HepG2 (cell line): ENCODE measurements at regions not wholly inside any gene's neighbourhood (a gene's known extent, or its start where the extent isn't known, plus 50 kb on each side); places are given as distances from the start of the nearest gene placed in this dataset.

Source experiments
- BCLAF1 ChIP-seq: fragments of 450-650 bp; IDR thresholded peaks from 2 replicates; pipeline ENCODE4 v1.6.1; 2017; ENCODE audit warnings: mild to moderate bottlenecking
- CENPX ChIP-seq: sonication (generic); formaldehyde crosslinking; IDR thresholded peaks from 2 replicates; pipeline ENCODE4 v1.9.0; 2021; ENCODE audit warnings: mild to moderate bottlenecking, missing genetic modification reagents, moderate library complexity
- CHCHD3 ChIP-seq: sonication (generic); formaldehyde crosslinking; IDR thresholded peaks from 2 replicates; pipeline ENCODE4 v1.8.0; 2022; ENCODE audit warnings: mild to moderate bottlenecking, missing genetic modification reagents, moderate library complexity
- ESRRA ChIP-seq: sonication (generic); formaldehyde crosslinking; IDR thresholded peaks from 2 replicates; pipeline ENCODE4 v1.5.1; 2020; ENCODE audit warnings: mild to moderate bottlenecking, low read depth, missing genetic modification reagents
- GPBP1L1 ChIP-seq: sonication (generic); formaldehyde crosslinking; IDR thresholded peaks from 2 replicates; pipeline ENCODE4 v1.5.0; 2020; ENCODE audit warnings: mild to moderate bottlenecking, missing genetic modification reagents
- HOXA9 ChIP-seq: sonication (generic); formaldehyde crosslinking; IDR thresholded peaks from 2 replicates; pipeline ENCODE4 v1.8.1; 2022; ENCODE audit warnings: missing genetic modification reagents, mild to moderate bottlenecking, moderate library complexity, borderline replicate concordance
- KDM6A ChIP-seq: IDR thresholded peaks from 2 replicates; pipeline ENCODE4 v1.6.1; 2016; ENCODE audit warnings: low read depth
- MIXL1 ChIP-seq: IDR thresholded peaks from 2 replicates; pipeline ENCODE4 v1.6.1; 2016
- NCOR1 ChIP-seq: fragments of 200-600 bp; sonication (generic); IDR thresholded peaks from 2 replicates; pipeline ENCODE4 v1.7.0; 2017; ENCODE audit warnings: antibody characterized with exemption, low read length, borderline replicate concordance
- NRL ChIP-seq: sonication (generic); formaldehyde crosslinking; IDR thresholded peaks from 2 replicates; pipeline ENCODE4 v1.5.0; 2020; ENCODE audit warnings: missing genetic modification reagents, mild to moderate bottlenecking, moderate library complexity, borderline replicate concordance
- PTBP1 ChIP-seq: fragments of 200-400 bp; formaldehyde crosslinking; IDR thresholded peaks from 2 replicates; pipeline ENCODE4 v1.6.1; 2018; ENCODE audit warnings: low read length, low read depth; ENCODE audit not compliant: poor library complexity, severe bottlenecking
- RAD21 ChIP-seq: fragments of 450-650 bp; formaldehyde crosslinking; IDR thresholded peaks from 2 replicates; pipeline ENCODE4 v1.5.0; 2020; ENCODE audit warnings: mild to moderate bottlenecking
- SOX13 ChIP-seq, 3 experiments: fragments of 450-650 bp in 1 of 3; sonication (generic) in 1 of 3; formaldehyde crosslinking in 1 of 3; IDR thresholded peaks in 2 of 3; conservative IDR thresholded peaks in 1 of 3; 2 replicates each; pipeline versions ENCODE4 v1.5.0 to v1.6.1; 2016 to 2020; ENCODE audit warnings: antibody characterized with exemption in 1 of 3, mild to moderate bottlenecking in 1 of 3, missing compliant biosample characterization in 1 of 3, missing genetic modification reagents in 1 of 3, moderate library complexity in 1 of 3
- SOX5 ChIP-seq: IDR thresholded peaks from 2 replicates; pipeline ENCODE4 v1.6.1; 2016; ENCODE audit warnings: borderline replicate concordance
- TFDP1 ChIP-seq: IDR thresholded peaks from 2 replicates; pipeline ENCODE4 v1.6.1; 2016; ENCODE audit warnings: missing compliant biosample characterization, missing genetic modification reagents, borderline replicate concordance
- YEATS2 ChIP-seq: sonication (generic); formaldehyde crosslinking; IDR thresholded peaks from 2 replicates; pipeline ENCODE4 v1.4.0; 2020; ENCODE audit warnings: missing genetic modification reagents, borderline replicate concordance
- ZC3H4 ChIP-seq: sonication (generic); formaldehyde crosslinking; IDR thresholded peaks from 2 replicates; pipeline ENCODE4 v1.4.0; 2020; ENCODE audit warnings: missing genetic modification reagents, borderline replicate concordance
- ZNF251 ChIP-seq: sonication (generic); formaldehyde crosslinking; IDR thresholded peaks from 2 replicates; pipeline ENCODE4 v1.9.0; 2021; ENCODE audit warnings: mild to moderate bottlenecking, missing genetic modification reagents
- TF ChIP-seq, protein P1 (sequence below): sonication (generic); formaldehyde crosslinking; conservative IDR thresholded peaks from 2 replicates; pipeline ENCODE4 v1.8.0; 2022; ENCODE audit warnings: low read depth, missing genetic modification reagents
- TF ChIP-seq, protein P2 (sequence below): conservative IDR thresholded peaks from 2 replicates; pipeline ENCODE4 v1.6.1; 2018; ENCODE audit warnings: missing genetic modification reagents

DNA sequence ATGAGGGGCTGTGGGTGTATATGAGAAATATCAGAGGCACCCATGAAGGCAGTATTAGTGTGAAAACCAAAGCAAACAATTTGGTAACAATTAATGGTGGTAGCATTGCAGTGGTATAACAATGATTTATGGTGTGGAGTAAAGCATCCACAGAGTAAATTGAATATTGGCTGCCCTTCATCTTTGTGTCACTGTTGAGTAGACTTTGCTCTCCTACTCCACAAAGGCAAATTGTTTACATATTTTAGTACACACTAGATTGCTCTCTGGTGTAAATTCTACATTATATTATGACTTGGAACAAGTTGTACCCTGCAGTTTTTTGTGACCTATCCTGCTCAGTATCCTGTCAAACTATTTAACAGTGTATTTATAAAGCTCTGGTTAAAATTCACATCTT lies 455.5 kb upstream of the RORB start (continued):
- TF ChIP-seq SOX13 (IDR thresholded peaks at IDR 0.05) = no peak
- TF ChIP-seq SOX13 (CRISPR knock-in tag; conservative IDR thresholded peaks at IDR 0.05 in 1 of 2, IDR thresholded peaks at IDR 0.05 in 1 of 2) = peak in 1 of 2 experiments; percentile 69; a peak in 2 of 4 replicates
- TF ChIP-seq, protein P1, sequence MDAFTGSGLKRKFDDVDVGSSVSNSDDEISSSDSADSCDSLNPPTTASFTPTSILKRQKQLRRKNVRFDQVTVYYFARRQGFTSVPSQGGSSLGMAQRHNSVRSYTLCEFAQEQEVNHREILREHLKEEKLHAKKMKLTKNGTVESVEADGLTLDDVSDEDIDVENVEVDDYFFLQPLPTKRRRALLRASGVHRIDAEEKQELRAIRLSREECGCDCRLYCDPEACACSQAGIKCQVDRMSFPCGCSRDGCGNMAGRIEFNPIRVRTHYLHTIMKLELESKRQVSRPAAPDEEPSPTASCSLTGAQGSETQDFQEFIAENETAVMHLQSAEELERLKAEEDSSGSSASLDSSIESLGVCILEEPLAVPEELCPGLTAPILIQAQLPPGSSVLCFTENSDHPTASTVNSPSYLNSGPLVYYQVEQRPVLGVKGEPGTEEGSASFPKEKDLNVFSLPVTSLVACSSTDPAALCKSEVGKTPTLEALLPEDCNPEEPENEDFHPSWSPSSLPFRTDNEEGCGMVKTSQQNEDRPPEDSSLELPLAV (CRISPR knock-in tag) = no peak
- no peak for TF ChIP-seq NRL (CRISPR knock-in tag)
- TF ChIP-seq TFDP1 (CRISPR knock-in tag) = no peak
- TF ChIP-seq GPBP1L1 (CRISPR knock-in tag) = no peak
- TF ChIP-seq ESRRA (CRISPR knock-in tag) = no peak
- TF ChIP-seq PTBP1 = no peak
- TF ChIP-seq, protein P2, sequence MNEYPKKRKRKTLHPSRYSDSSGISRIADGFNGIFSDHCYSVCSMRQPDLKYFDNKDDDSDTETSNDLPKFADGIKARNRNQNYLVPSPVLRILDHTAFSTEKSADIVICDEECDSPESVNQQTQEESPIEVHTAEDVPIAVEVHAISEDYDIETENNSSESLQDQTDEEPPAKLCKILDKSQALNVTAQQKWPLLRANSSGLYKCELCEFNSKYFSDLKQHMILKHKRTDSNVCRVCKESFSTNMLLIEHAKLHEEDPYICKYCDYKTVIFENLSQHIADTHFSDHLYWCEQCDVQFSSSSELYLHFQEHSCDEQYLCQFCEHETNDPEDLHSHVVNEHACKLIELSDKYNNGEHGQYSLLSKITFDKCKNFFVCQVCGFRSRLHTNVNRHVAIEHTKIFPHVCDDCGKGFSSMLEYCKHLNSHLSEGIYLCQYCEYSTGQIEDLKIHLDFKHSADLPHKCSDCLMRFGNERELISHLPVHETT (CRISPR knock-in tag) = no peak
- no peak for TF ChIP-seq CENPX (CRISPR knock-in tag)
- TF ChIP-seq MIXL1 (CRISPR knock-in tag) = peak; percentile 44; the same call in 1 of the 2 replicates
- no peak for TF ChIP-seq YEATS2
- TF ChIP-seq ZC3H4 (CRISPR knock-in tag) = no peak
- TF ChIP-seq CHCHD3 (CRISPR knock-in tag) = no peak
- TF ChIP-seq KDM6A = peak; percentile 34; the same call in 1 of the 2 replicates
- TF ChIP-seq ZNF251 = no peak
- peak; percentile 52; the same call in 1 of the 2 replicates for TF ChIP-seq SOX5 (CRISPR knock-in tag)
- no peak for TF ChIP-seq HOXA9 (CRISPR knock-in tag)
- peak; percentile 34; the same call in 1 of the 2 replicates for TF ChIP-seq NCOR1
- TF ChIP-seq RAD21 (CRISPR knock-in tag) = no peak
- TF ChIP-seq BCLAF1 = no peak
